Spleen (tissue), 7 donors: ENCODE measurements at regions not wholly inside any gene's neighbourhood (a gene's known extent, or its start where the extent isn't known, plus 50 kb on each side); places are given as distances from the start of the nearest gene placed in this dataset.

Source experiments
- CTCF ChIP-seq, 11 experiments: fragments of 200-600 bp in 7 of 11; fragments of 450-650 bp in 4 of 11; sonication (generic) in 4 of 11; IDR thresholded peaks in 8 of 11; conservative IDR thresholded peaks in 3 of 11; 1 replicate in 7 of 11; 2 replicates in 4 of 11; pipeline versions ENCODE4 v1.4.0 to v1.8.0; 2016 to 2021; ENCODE audit warnings: antibody characterized with exemption in 11 of 11, inconsistent platforms in 4 of 11, mild to moderate bottlenecking in 1 of 11
- POLR2A ChIP-seq, 3 donors: fragments of 450-650 bp; IDR thresholded peaks; one replicate each; pipeline ENCODE4 v1.5.1; 2017; ENCODE audit warnings: antibody characterized with exemption in 3 of 3, mild to moderate bottlenecking in 1 of 3
- POLR2AphosphoS5 ChIP-seq, 3 donors: sonication (generic); formaldehyde crosslinking; IDR thresholded peaks; one replicate each; pipeline ENCODE4 v1.5.1; 2017; ENCODE audit warnings: antibody characterized with exemption in 3 of 3
- donor health status: DM: no; HTN: no; CAD: no; lungs with moderate emphysema.
- donor health status: DM: no; HTN: no; CAD: no.
- donor health status: DM: no; HTN: no; CAD: no.

GRCh38 chr10:128588402-128588801, 462.2 kb upstream of the MKI67 start:
- TF ChIP-seq CTCF (IDR thresholded peaks at IDR 0.05 in 8 of 11, conservative IDR thresholded peaks at IDR 0.05 in 3 of 11) (no peak), POLR2A (IDR thresholded peaks at IDR 0.05) (no peak), POLR2AphosphoS5 (IDR thresholded peaks at IDR 0.05) (no peak)
